ENCODE measurements at regions not wholly inside any gene's neighbourhood (a gene's known extent, or its start where the extent isn't known, plus 50 kb on each side); places are given as distances from the start of the nearest gene placed in this dataset.

DNA sequence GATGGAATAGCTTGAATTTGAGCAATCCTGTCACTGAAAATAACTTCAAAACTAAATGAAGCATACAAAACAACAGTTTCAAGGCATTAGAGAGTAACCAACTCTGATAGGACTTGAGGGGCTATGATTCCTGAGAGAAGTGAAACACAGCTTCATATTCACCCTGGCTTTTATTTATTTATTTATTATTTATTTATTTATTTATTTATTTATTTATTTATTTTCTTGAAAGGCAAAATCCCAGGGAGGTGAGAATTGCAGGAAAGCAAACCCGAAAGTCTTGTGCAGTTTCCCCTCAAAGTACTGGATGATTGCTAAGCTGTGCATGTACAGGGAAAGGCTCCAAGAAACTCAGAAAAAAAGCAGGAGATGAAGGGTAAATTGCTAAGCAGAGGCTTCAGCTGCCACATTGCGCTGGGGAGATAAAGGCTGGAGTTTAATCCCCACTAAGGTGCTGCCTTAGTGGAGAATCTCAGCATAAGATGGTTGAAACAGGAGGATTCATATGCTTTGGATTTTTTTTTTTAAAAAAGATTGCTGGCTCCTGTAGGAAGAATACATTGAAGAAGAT lies 72.9 kb upstream of the COL24A1 start:
- DNase-seq (ENCODE audit: low read depth) = no peak

DNA sequence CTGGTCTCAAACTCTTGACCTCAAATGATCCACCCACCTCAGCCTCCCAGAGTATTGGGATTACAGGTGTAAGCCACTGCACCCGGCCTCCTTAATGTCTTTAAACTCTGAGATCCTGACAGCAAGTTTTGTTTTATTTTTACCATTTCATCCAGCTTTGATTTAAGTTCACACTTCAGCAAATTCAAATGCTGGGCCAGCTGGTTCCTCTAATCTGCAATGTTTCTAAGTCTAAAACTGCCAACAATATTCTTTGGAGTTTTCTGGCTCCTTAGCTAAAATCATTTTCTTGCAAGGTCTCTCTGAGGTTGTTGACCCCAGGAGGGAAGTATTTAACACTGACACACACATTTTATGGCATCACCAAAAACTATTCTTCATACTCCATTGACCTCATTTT lies 72.0 kb upstream of the COL24A1 start:
- no peak for DNase-seq (ENCODE audit: low read depth)

DNA sequence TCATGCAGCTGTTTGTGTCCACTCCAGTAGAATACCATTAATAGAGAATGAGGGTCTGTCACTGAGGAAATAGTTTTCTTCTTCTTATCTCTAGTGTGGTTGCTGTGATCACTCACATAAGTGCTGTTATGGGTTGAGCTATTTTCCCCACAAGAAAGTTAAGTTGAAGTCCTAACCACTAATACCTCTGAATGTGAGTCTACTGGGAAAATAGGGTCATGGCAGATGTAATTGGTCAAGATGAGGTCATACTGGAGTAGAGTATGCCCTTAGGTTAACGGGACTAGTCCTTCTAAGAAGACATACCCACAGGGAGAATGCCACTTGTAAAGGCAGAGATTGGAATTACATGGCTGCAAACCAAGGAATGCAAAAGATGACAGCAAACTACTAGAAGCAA lies 70.5 kb upstream of the COL24A1 start:
- no peak for DNase-seq (ENCODE audit: low read depth)

DNA sequence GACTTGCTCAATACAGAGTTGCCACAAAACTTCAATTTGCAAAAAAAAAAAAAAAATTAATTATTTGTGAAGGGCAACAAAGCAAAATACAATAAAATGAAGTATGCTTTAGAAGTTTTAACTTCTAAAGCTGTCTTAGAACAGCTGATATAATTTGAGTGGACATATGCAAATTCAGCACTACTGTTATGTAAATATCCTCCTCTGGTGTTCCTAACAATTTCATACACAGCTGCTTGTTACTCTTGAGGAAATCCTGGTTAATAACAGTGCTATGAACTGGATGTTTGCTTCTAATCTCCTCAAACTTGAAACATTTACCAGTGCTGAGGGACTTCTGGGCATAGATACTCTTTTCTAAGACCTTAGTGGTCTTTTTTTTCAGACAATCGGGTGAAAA lies 69.6 kb upstream of the COL24A1 start:
- no peak for DNase-seq (ENCODE audit: low read depth)

DNA sequence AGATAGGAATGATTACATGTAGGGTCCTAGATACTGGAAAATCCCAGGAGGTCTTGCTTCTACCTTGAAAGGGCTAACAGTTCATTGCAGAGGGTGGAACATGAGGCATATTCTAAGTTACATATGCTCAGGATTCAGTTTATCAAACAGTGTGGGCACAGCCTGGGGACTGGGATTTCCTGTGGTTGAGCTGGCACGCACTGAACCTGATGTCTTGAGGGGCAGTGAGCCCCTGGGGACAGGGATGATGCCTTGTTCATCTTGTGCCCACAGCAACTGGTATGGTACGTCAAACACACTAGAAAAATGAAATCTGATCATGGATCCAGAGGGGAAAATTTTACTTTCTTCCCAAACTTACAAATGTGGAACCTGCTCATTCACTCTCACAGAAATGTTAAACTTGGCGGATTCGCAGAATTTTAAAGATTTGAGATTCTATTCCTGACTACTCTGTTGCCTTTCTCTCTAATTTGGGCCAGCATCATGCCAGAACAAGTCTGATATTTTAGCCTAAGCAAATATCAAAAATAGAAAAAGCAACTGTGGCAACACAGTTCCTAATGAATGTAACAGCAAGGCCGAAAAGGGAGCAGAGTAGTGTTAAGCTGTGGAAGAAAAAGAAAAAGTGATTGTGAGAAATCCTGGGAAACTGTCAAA lies 68.2 kb upstream of the COL24A1 start:
- DNase-seq (ENCODE audit: low read depth) = no peak

DNA sequence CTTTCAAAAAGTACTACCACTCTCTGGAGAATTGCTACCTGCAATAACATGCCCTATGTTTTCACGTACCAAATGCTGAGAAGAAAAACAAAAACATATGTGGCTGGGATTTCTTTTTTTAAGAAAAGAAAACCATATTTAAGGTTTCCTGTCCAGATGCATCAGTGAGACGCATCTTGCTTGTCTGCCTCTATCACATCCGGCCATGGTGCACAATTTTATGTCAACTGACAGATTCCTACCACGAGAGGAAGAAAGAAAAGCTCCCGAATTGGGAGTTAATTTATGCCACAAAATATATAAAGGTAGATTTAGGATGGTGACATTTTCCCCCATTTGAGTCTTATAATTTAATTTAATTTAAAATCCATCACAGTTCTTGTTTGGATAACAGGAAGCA lies 62.3 kb upstream of the COL24A1 start:
- DNase-seq (ENCODE audit: low read depth) = no peak

DNA sequence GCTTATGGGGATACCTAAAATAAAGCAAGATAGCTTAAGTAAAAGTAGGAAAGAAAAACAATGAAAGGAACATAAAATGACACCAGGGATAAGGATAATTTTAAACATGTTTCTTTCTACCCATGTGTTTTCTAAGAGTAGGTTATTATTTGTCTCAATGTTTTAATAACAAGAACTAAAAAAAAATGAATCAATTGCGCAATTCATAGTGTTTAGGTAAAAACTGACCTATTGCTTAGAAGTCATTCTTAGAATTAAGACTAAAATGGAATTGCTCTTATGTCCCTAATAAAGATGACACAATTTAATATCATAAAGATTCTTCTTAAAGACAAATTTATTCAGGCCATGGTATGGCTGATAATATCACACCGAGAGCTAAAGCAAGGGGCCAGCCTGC lies 58.0 kb upstream of the COL24A1 start:
- DNase-seq (ENCODE audit: low read depth) = no peak

DNA sequence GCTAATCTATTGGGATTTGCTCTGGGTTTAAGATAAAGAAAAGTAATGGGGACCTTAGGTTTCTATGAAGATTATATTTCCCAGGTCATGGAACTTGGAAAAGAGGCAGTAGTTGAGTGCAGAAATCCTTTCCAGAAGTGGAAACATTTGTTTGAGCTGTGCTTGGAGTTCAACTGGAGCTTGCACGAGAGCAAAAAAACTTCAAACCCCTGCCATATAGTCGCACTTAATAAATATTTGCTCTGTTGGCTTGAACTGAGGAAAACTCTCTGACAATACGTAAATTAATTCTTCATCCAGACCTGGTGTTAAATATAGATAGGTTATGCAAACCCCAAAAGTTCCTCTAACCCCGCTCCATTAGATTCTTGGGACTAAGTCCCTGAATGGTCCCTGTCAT lies 52.8 kb upstream of the COL24A1 start:
- no peak for DNase-seq (ENCODE audit: low read depth)

DNA sequence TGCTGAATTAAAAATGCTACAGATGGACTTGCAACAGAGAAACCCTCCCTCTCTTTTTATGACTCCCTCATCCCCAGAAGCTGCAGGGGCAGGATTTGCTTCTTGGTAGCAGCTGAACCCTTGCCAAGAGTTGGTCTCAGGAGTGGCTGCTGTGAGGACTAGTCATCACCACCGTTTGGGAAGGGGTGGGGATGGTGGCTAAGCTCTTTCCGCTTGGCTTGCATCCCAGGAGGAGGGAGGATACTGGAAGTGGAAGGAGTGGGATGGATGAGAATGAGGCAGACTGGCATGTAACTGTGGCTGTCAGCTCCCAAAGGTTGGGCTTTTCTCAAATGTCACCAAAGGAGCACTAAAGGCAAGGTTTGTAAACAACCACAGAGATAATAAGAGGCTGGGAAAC lies 50.8 kb upstream of the COL24A1 start:
- no peak for DNase-seq (ENCODE audit: low read depth)

Data from forelimb muscle (tissue), 1 donor.